Parathyroid adenoma (tissue), 2 donors: ENCODE measurements at regions not wholly inside any gene's neighbourhood (a gene's known extent, or its start where the extent isn't known, plus 50 kb on each side); places are given as distances from the start of the nearest gene placed in this dataset.

Experiments used
- H2AFZ ChIP-seq: fragments of 300-600 bp; sonication (generic); one replicate; pipeline ENCODE4 v1.7.0; 2017; ENCODE audit warnings: antibody characterized with exemption, mild to moderate bottlenecking
- H3K27ac ChIP-seq: fragments of 300-600 bp; sonication (generic); one replicate; pipeline ENCODE4 v1.7.0; 2017
- H3K27me3 ChIP-seq: fragments of 300-600 bp; sonication (generic); one replicate; pipeline ENCODE4 v1.7.0; 2017; ENCODE audit warnings: low read length; ENCODE audit not compliant: control insufficient read depth, insufficient read depth
- H3K36me3 ChIP-seq: fragments of 300-600 bp; sonication (generic); one replicate; pipeline ENCODE4 v1.7.0; 2017; ENCODE audit warnings: low read length; ENCODE audit not compliant: control insufficient read depth, insufficient read depth
- H3K4me1 ChIP-seq: fragments of 300-600 bp; sonication (generic); one replicate; pipeline ENCODE4 v1.7.0; 2017; ENCODE audit warnings: control low read depth
- H3K4me2 ChIP-seq: fragments of 300-600 bp; sonication (generic); one replicate; pipeline ENCODE4 v1.7.0; 2017; ENCODE audit warnings: low read length
- H3K4me3 ChIP-seq: fragments of 300-600 bp; sonication (generic); one replicate; pipeline ENCODE4 v1.7.0; 2017; ENCODE audit warnings: low read depth, low read length
- H3K79me2 ChIP-seq: fragments of 300-600 bp; sonication (generic); one replicate; pipeline ENCODE4 v1.7.0; 2017; ENCODE audit warnings: control low read depth
- H3K9ac ChIP-seq: fragments of 300-600 bp; sonication (generic); one replicate; pipeline ENCODE4 v1.7.0; 2017; ENCODE audit warnings: mild to moderate bottlenecking
- H3K9me3 ChIP-seq: fragments of 300-600 bp; sonication (generic); one replicate; pipeline ENCODE4 v1.7.0; 2017; ENCODE audit warnings: low read length; ENCODE audit not compliant: control insufficient read depth
- TF ChIP-seq, protein P1 (sequence below): fragments of 300-600 bp; sonication (generic); IDR thresholded peaks from one replicate; pipeline ENCODE4 v1.7.0; 2017; ENCODE audit warnings: antibody characterized with exemption, mild to moderate bottlenecking
- donor health status: primary hyperparathyroidism.

DNA sequence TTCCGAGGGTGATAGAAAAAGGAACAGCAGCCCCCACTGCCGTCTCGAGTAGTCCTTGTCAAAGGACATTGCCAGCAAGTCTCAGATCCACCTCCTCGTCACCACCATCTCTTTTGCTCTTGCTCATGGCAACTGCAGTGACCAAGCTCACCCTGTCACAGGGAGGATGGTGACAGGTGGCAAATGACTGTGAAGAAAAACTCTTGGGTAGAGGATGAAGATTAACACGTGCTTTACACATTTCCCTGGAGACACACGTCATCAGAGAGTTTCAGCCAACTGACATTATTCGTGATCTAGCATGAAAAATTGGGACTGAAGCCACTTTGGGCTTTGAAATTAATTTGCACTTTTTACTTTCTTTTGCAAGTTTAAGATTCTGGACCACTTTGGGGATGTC, 174.3 kb downstream of the EBLN2 start:
- Histone ChIP-seq H3K4me1 (no peaks in the 10 kb centered on the region), H3K9me3 (no peaks in the 10 kb centered on the region), H3K79me2 (no peaks in the 10 kb centered on the region), H3K36me3 (no peaks in the 10 kb centered on the region), H3K27ac (no peak overlapping the region), H3K9ac (no peak overlapping the region), H3K27me3 (no peaks in the 10 kb centered on the region), H3K4me3 (no peak overlapping the region), H2AFZ (no peak overlapping the region), H3K4me2 (no peak overlapping the region)
- TF ChIP-seq, protein P1, sequence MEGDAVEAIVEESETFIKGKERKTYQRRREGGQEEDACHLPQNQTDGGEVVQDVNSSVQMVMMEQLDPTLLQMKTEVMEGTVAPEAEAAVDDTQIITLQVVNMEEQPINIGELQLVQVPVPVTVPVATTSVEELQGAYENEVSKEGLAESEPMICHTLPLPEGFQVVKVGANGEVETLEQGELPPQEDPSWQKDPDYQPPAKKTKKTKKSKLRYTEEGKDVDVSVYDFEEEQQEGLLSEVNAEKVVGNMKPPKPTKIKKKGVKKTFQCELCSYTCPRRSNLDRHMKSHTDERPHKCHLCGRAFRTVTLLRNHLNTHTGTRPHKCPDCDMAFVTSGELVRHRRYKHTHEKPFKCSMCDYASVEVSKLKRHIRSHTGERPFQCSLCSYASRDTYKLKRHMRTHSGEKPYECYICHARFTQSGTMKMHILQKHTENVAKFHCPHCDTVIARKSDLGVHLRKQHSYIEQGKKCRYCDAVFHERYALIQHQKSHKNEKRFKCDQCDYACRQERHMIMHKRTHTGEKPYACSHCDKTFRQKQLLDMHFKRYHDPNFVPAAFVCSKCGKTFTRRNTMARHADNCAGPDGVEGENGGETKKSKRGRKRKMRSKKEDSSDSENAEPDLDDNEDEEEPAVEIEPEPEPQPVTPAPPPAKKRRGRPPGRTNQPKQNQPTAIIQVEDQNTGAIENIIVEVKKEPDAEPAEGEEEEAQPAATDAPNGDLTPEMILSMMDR, result no peak

- Histone ChIP-seq H2AFZ (no peak overlapping the region), H3K4me1 (no peaks in the 10 kb centered on the region), H3K4me2 (no peak overlapping the region), H3K9me3 (no peaks in the 10 kb centered on the region), H3K27ac (no peak overlapping the region), H3K36me3 (no peaks in the 10 kb centered on the region), H3K79me2 (no peaks in the 10 kb centered on the region), H3K9ac (no peak overlapping the region), H3K27me3 (no peaks in the 10 kb centered on the region), H3K4me3 (no peak overlapping the region)
- TF ChIP-seq, protein P1, result no peak
These were observed 175.4 kb downstream of the EBLN2 start for GRCh38 chr3:73236867-73237266.

- TF ChIP-seq, protein P1, result no peak
- Histone ChIP-seq H2AFZ (no peak overlapping the region), H3K9me3 (no peaks in the 10 kb centered on the region), H3K4me2 (no peak overlapping the region), H3K36me3 (no peaks in the 10 kb centered on the region), H3K4me3 (no peak overlapping the region), H3K4me1 (no peaks in the 10 kb centered on the region), H3K9ac (no peak overlapping the region), H3K27me3 (no peaks in the 10 kb centered on the region), H3K27ac (no peak overlapping the region), H3K79me2 (no peaks in the 10 kb centered on the region)
These were observed 182.3 kb downstream of the EBLN2 start for GRCh38 chr3:73243740-73244139.

DNA sequence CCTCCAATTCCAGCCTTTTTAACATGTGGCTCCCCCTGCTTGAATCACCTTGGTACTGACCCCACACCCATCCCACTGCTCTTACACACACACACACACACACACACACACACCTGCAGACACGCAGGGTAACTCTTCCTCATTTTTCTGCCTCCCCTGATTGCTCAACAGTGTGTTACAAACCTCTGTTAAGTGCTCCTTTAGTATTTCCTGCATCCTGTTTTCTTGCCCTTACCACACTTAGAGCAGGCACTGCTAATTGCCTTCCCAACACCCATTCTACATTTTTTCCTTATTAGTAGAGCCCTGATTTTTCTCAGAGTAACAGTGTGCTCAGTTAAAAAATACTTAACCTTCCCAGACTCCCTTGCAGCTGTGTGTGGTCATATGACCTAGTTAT, 184.0 kb downstream of the EBLN2 start:
- no peaks in the 10 kb centered on the region for H3K36me3 ChIP-seq
- H3K4me2 ChIP-seq, result no peak overlapping the region
- no peaks in the 10 kb centered on the region for H3K79me2 ChIP-seq
- H3K4me1 ChIP-seq, result no peaks in the 10 kb centered on the region
- H3K9ac ChIP-seq, result no peak overlapping the region
- no peaks in the 10 kb centered on the region for H3K27me3 ChIP-seq
- no peak overlapping the region for H3K4me3 ChIP-seq
- no peak overlapping the region for H3K27ac ChIP-seq
- H3K9me3 ChIP-seq, result no peaks in the 10 kb centered on the region
- no peak overlapping the region for H2AFZ ChIP-seq
- TF ChIP-seq, protein P1, result no peak

DNA sequence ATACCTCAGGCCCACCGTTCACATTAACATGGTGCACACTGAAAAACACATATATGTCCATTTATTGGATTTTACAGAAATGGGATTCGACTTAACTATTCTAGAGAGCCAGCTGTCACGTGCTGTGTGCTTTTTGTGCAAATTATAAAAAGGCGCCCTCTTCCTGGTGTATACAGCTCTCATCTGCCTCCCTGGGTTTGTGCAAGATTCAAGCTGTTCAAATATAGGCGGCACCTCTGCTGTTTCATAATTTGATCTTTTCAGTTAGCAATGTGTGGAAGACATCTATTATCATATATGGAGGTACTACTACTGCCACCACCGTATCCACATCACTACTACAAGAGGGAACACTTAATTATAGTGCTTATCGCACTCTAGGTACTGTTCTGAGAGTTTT, 187.6 kb downstream of the EBLN2 start:
- H3K36me3 ChIP-seq, result no peaks in the 10 kb centered on the region
- no peaks in the 10 kb centered on the region for H3K4me1 ChIP-seq
- no peaks in the 10 kb centered on the region for H3K27me3 ChIP-seq
- no peak overlapping the region for H3K27ac ChIP-seq
- H3K9ac ChIP-seq, result no peak overlapping the region
- no peak overlapping the region for H3K4me2 ChIP-seq
- no peak overlapping the region for H2AFZ ChIP-seq
- no peaks in the 10 kb centered on the region for H3K79me2 ChIP-seq
- no peaks in the 10 kb centered on the region for H3K9me3 ChIP-seq
- TF ChIP-seq, protein P1, result no peak
- H3K4me3 ChIP-seq, result no peak overlapping the region
